Right lobe of liver (tissue), 6 donors: ENCODE measurements at regions not wholly inside any gene's neighbourhood (a gene's known extent, or its start where the extent isn't known, plus 50 kb on each side); places are given as distances from the start of the nearest gene placed in this dataset.

Experiments
- ATAC-seq, 4 donors: fragments of 200-7000 bp; cut with Tn5 transposase; one replicate each; pipeline ENCODE4 v1.9.1; 2020; ENCODE audit warnings: mild to moderate bottlenecking in 4 of 4, moderate library complexity in 4 of 4
- DNase-seq, 3 donors: peaks; one replicate each; pipeline ENCODE4 v3.0.0-alpha.2; 2020
- H3K27ac ChIP-seq, 3 donors: fragments of 200-600 bp; one replicate each; pipeline ENCODE4 v1.8.0; 2022
- H3K27me3 ChIP-seq, 2 donors: fragments of 200-600 bp; one replicate each; pipeline ENCODE4 v1.8.0; 2022
- H3K36me3 ChIP-seq, 4 donors: fragments of 200-600 bp; sonication (generic) in 1 of 4; one replicate each; pipeline versions ENCODE4 v1.5.1 to v1.8.0; 2017 to 2022; ENCODE audit warnings: control low read depth in 1 of 4
- H3K4me1 ChIP-seq, 4 donors: fragments of 200-600 bp; sonication (generic) in 1 of 4; one replicate each; pipeline versions ENCODE4 v1.5.1 to v1.8.0; 2017 to 2022; ENCODE audit warnings: control low read depth in 1 of 4
- H3K4me3 ChIP-seq, 3 donors: fragments of 200-600 bp; one replicate each; pipeline ENCODE4 v1.8.0; 2022
- H3K9me3 ChIP-seq, 4 donors: fragments of 200-600 bp; sonication (generic) in 1 of 4; one replicate each; pipeline versions ENCODE4 v1.5.1 to v1.8.0; 2017 to 2022; ENCODE audit warnings: control low read depth in 1 of 4
- POLR2A ChIP-seq: fragments of 450-650 bp; IDR thresholded peaks from one replicate; pipeline ENCODE4 v1.6.1; 2017; ENCODE audit warnings: antibody characterized with exemption, mild to moderate bottlenecking
- WGBS: methylation state at CpG from one replicate; pipeline ENCODE4 v1.1.6; 2018; ENCODE audit warnings: low coverage, low lambda C conversion rate; ENCODE audit not compliant: insufficient coverage; ENCODE audit errors: missing lambda C conversion rate; 5-methylcytosine and 5-hydroxymethylcytosine counted together
- intact Hi-C, 2 donors: fragments of 100-400 bp; cut with DNase I; formaldehyde crosslinking; loops; one replicate each; pipeline versions ENCODE4 v1.11.2 to v1.14.1; 2022
- small RNA-seq, 2 experiments: library from RNA; depleted of rRNA; stranded (forward); fragments of <200 nt; gene quantifications; one replicate each; pipeline ENCODE3, GENCODE V24; 2016
- TF ChIP-seq, protein P1 (sequence below), 4 donors: fragments of 200-600 bp in 3 of 4; fragments of 450-650 bp in 1 of 4; IDR thresholded peaks; one replicate each; pipeline versions ENCODE4 v1.5.1 to v1.8.0; 2016 to 2022; ENCODE audit warnings: antibody characterized with exemption in 4 of 4, mild to moderate bottlenecking in 2 of 4
- donor health status: DM: no; HTN: yes; CAD: no.
- donor health status: DM: no; HTN: no; CAD: no.
- donor health status: DM: no; HTN: no; CAD: no.
- donor health status: DM: no; HTN: yes; CAD: no.
- donor health status: DM: no; HTN: yes; CAD: no.

DNA sequence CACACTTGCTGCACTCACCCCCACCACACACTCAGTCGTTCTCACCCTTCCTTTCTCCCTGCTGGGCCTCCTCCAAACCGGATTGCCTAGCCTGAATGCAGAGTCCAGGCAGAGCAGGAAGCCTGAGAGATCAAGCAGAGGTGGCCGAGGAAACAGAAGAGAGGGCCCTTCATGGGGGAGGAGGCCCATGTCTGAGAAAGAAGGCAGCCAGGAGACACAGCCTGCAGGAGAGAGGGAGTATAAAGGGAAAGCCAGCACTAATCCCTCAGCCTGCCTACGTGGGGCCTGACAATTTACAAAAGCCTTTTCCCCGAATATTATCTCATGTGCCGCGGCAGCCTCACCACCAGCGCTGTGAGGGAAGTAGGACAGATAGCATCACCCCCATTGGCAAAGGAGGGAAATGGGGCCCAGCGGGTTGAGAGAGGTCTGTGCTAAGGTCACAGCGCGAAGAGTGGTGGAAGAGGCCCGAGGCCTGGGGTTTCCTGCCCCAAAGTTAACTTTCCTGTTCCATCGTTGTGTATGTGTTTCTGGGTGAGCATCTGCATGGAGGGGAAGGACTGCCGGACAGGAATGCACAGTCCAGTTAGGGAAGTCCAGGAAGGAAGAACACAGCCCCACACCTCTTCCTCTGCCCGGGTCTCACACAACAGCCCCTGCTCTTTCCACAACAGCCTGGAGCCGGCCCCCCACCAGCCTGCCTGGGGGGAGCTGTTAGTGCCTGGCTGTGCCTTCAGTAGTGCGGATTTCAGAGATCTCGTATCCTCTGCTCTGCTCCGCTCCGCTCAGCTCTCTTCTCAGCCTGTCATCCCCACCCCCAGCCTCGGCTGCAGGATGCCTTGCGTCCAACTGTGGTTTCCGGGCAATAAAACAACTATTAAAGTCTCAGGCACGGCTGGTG lies 50.9 kb upstream of the BCOR start:
- Histone ChIP-seq H3K27me3 (peaks cover 0 to 6% of the 10 kb centered on the region in 2 donors), H3K36me3 (no peaks in the 10 kb centered on the region), H3K27ac (no peak overlapping the region), H3K9me3 (no peaks in the 10 kb centered on the region), H3K4me3 (no peak overlapping the region), H3K4me1 (peaks cover 0 to 13% (median 2%) of the 10 kb centered on the region in 4 donors)
- DNase-seq (no peak), ATAC-seq (no peak)
- 21% methylated on average over 17 of the region's 24 CpGs for WGBS
- TF ChIP-seq POLR2A: no peak
- TF ChIP-seq, protein P1, sequence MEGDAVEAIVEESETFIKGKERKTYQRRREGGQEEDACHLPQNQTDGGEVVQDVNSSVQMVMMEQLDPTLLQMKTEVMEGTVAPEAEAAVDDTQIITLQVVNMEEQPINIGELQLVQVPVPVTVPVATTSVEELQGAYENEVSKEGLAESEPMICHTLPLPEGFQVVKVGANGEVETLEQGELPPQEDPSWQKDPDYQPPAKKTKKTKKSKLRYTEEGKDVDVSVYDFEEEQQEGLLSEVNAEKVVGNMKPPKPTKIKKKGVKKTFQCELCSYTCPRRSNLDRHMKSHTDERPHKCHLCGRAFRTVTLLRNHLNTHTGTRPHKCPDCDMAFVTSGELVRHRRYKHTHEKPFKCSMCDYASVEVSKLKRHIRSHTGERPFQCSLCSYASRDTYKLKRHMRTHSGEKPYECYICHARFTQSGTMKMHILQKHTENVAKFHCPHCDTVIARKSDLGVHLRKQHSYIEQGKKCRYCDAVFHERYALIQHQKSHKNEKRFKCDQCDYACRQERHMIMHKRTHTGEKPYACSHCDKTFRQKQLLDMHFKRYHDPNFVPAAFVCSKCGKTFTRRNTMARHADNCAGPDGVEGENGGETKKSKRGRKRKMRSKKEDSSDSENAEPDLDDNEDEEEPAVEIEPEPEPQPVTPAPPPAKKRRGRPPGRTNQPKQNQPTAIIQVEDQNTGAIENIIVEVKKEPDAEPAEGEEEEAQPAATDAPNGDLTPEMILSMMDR (IDR thresholded peaks at IDR 0.05): no peak
- intact Hi-C loops: no loop called here

DNA sequence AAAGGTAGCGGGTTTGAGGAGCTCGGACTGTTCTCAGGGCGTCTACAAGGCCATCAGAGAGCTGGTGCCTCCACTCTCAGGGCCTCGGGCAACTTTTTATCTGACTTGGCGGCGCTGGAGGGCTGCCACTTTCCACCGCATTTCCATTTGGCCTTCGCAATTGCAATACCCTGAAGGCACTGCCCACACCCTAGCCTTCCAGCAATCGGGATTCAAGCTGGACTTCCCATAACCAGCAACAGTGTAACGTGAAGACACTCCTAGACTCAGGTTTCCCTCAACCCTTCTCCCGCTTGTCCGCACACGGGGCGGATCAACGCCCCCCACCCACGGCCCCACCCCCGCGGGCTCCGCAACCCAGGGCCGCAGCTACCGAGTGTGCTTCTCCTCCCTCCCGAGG lies 50.2 kb upstream of the BCOR start:
- H3K27ac ChIP-seq: no peak overlapping the region
- peaks cover 0 to 6% of the 10 kb centered on the region in 2 donors for H3K27me3 ChIP-seq
- intact Hi-C loops: no loop called here
- DNase-seq (no peak), ATAC-seq (no peak)
- WGBS: 35% methylated on average over 15 of the region's 22 CpGs
- peaks cover 0 to 13% (median 2%) of the 10 kb centered on the region in 4 donors for H3K4me1 ChIP-seq
- H3K4me3 ChIP-seq: no peak overlapping the region
- TF ChIP-seq POLR2A: no peak
- TF ChIP-seq, protein P1 (IDR thresholded peaks at IDR 0.05): no peak
- H3K9me3 ChIP-seq: no peaks in the 10 kb centered on the region
- H3K36me3 ChIP-seq: no peaks in the 10 kb centered on the region

Small RNAs in the stretch of these regions (small RNA-seq; reads per million reads assigned to genes)
- 0 reads per million in 2 experiments for gene RF00019
